CD4-positive, CD25-positive, alpha-beta regulatory T cell (primary cell): ENCODE measurements at regions not wholly inside any gene's neighbourhood (a gene's known extent, or its start where the extent isn't known, plus 50 kb on each side); places are given as distances from the start of the nearest gene placed in this dataset.
"Not testable (repeated sequence)": the region's sequence is repeated elsewhere in the genome, so short reads cannot be mapped to it uniquely, and the experiment has no call there.

Experiments used
- ATAC-seq, 2 donors: fragments of 150-1000 bp; cut with Tn5 transposase; one replicate each; pipeline ENCODE4 v1.10.0; 2021; ENCODE audit warnings: low read depth in 2 of 2, moderate number of reproducible peaks in 2 of 2, moderate library complexity in 1 of 2
- DNase-seq, 3 donors: peaks; one replicate each; pipeline versions ENCODE4 v3.0.0 to v3.0.0-alpha.2; 2012 to 2022; ENCODE audit warnings: mixed read lengths in 1 of 3
- H3K27ac ChIP-seq: one replicate; pipeline ENCODE4 v1.7.0; 2013; ENCODE audit warnings: mild to moderate bottlenecking, low read length; ENCODE audit not compliant: insufficient read depth, poor library complexity, severe bottlenecking
- H3K27me3 ChIP-seq: one replicate; pipeline ENCODE4 v1.7.0; 2013; ENCODE audit warnings: low read length; ENCODE audit not compliant: control insufficient read depth, insufficient read depth
- H3K36me3 ChIP-seq: one replicate; pipeline ENCODE4 v1.7.0; 2013; ENCODE audit warnings: mild to moderate bottlenecking, low read length, moderate library complexity; ENCODE audit not compliant: control insufficient read depth, insufficient read depth
- H3K4me1 ChIP-seq: 2 replicates; pipeline ENCODE4 v1.7.0; 2013; ENCODE audit warnings: mild to moderate bottlenecking, low read length; ENCODE audit not compliant: insufficient read depth, control insufficient read depth, poor library complexity, severe bottlenecking
- H3K4me3 ChIP-seq: one replicate; pipeline ENCODE4 v1.7.0; 2013; ENCODE audit warnings: low read depth, mild to moderate bottlenecking, low read length, moderate library complexity
- H3K9me3 ChIP-seq, 2 experiments: 1 replicate in 1 of 2; 2 replicates in 1 of 2; pipeline ENCODE4 v1.7.0; 2013; ENCODE audit warnings: low read length in 2 of 2, mild to moderate bottlenecking in 1 of 2, moderate library complexity in 1 of 2; ENCODE audit not compliant: control insufficient read depth in 2 of 2
- H3K27ac Mint-ChIP-seq, 3 donors: one replicate each; pipeline ENCODE4 v1.8.0; 2020 to 2022; ENCODE audit warnings: mild to moderate bottlenecking in 3 of 3, mixed read lengths in 3 of 3, moderate library complexity in 2 of 3
- H3K27me3 Mint-ChIP-seq: one replicate; pipeline ENCODE4 v1.8.0; 2022; ENCODE audit warnings: mild to moderate bottlenecking, mixed read lengths
- H3K36me3 Mint-ChIP-seq: one replicate; pipeline ENCODE4 v1.8.0; 2020; ENCODE audit warnings: mixed read lengths
- H3K4me1 Mint-ChIP-seq, 4 donors: one replicate each; pipeline ENCODE4 v1.8.0; 2020 to 2022; ENCODE audit warnings: mixed read lengths in 4 of 4, mild to moderate bottlenecking in 1 of 4
- H3K4me3 Mint-ChIP-seq, 4 donors: one replicate each; pipeline ENCODE4 v1.8.0; 2020 to 2022; ENCODE audit warnings: mild to moderate bottlenecking in 4 of 4, mixed read lengths in 4 of 4, moderate library complexity in 3 of 4
- H3K9me3 Mint-ChIP-seq, 7 donors: one replicate each; pipeline ENCODE4 v1.8.0; 2020 to 2022; ENCODE audit warnings: mixed read lengths in 7 of 7, mild to moderate bottlenecking in 3 of 7, moderate library complexity in 2 of 7

- H3K27ac Mint-ChIP-seq, result no peak overlapping the region
- H3K4me3 ChIP-seq, result no peak overlapping the region
- no peaks in the 10 kb centered on the region for H3K36me3 Mint-ChIP-seq
- H3K9me3 ChIP-seq, result no peaks in the 10 kb centered on the region
- no peaks in the 10 kb centered on the region for H3K4me1 ChIP-seq
- no peaks in the 10 kb centered on the region for H3K4me1 Mint-ChIP-seq
- H3K4me3 Mint-ChIP-seq, result no peak overlapping the region
- no peaks in the 10 kb centered on the region for H3K36me3 ChIP-seq
- H3K9me3 Mint-ChIP-seq, result no peaks in the 10 kb centered on the region
- DNase-seq, result no peak
- no peak overlapping the region for H3K27ac ChIP-seq
- no peak for ATAC-seq
- peaks cover 28% of the 10 kb centered on the region for H3K27me3 Mint-ChIP-seq
- peaks cover 10% of the 10 kb centered on the region for H3K27me3 ChIP-seq
Measured at GRCh38 chr3:152583963-152584362, 251.0 kb upstream of the P2RY1 start.

DNA sequence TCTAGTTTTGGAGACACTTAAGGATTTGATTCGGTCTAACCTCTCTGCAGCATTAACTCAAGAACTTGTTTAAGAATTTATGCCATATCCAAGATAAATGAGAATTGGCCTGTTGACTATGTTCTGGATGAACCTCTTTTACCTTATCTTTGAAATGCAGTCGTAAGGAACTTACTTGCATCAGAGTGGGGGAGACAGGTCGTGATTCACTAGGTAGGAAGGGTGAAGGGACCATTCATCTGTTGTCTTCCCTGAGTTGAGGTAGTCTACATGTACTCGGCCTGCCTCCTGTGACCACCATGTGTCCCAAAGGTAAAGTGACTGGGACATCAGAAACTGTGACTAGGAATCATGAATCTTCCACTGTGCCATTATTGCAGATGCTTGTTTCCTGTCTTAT lies 248.0 kb upstream of the P2RY1 start:
- H3K4me3 ChIP-seq, result no peak overlapping the region
- peaks cover 1% of the 10 kb centered on the region for H3K27me3 ChIP-seq
- H3K4me1 ChIP-seq, result no peaks in the 10 kb centered on the region
- no peaks in the 10 kb centered on the region for H3K36me3 ChIP-seq
- Mint-ChIP-seq H3K27ac (no peak overlapping the region), H3K27me3 (peaks cover 15% of the 10 kb centered on the region), H3K36me3 (no peaks in the 10 kb centered on the region), H3K4me3 (no peak overlapping the region), H3K9me3 (no peaks in the 10 kb centered on the region), H3K4me1 (no peaks in the 10 kb centered on the region)
- ATAC-seq (no peak), DNase-seq (no peak)
- no peaks in the 10 kb centered on the region for H3K9me3 ChIP-seq
- H3K27ac ChIP-seq, result no peak overlapping the region

DNA sequence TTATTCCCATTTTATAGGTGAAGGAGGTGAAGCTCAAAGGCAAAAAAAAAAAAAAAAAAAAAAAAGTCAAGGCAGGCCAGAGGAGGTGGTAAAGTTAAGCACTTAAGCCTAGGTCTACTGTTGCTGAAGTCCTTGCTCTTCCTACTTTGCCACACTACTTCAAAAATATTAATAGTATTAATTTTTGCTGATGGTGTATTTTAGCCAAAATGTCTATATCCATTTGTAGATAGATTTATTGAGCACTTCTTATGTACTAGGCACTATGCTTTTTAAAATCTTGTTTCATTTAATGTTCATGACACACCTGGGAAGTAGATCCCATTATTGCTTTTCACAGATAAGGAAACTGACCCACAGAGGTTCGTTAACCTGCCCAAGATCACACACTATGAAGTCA lies 247.1 kb upstream of the P2RY1 start:
- no peaks in the 10 kb centered on the region for H3K9me3 ChIP-seq

DNA sequence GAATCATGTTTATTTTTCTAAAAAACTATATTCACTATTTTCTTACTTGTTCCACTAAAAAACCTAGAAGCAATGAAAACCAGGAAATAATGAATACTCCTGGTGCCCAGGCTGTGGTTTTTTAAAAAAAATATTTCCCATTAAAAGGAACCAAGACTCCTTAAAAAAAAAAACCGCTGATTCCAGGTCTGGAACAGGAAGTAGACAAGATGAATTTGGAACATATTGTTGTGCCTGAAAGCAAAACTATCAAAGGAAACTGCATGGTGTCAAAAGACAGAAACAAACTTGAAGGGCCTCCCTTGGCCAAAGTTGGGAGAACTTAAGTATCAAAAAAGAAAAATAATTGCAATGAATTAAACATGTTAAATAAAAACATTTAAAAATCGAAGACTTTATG lies 245.3 kb upstream of the P2RY1 start:
- H3K4me3 Mint-ChIP-seq, result no peak overlapping the region
- H3K27me3 Mint-ChIP-seq, result peaks cover 12% of the 10 kb centered on the region
- no peaks in the 10 kb centered on the region for H3K36me3 Mint-ChIP-seq
- Histone ChIP-seq H3K4me1 (no peaks in the 10 kb centered on the region), H3K36me3 (no peaks in the 10 kb centered on the region), H3K4me3 (no peak overlapping the region), H3K27ac (no peak overlapping the region), H3K27me3 (peaks cover 3% of the 10 kb centered on the region), H3K9me3 (no peaks in the 10 kb centered on the region)
- ATAC-seq (no peak), DNase-seq (no peak)
- peaks cover 0 to 2% (median 0%) of the 10 kb centered on the region in 7 donors for H3K9me3 Mint-ChIP-seq
- no peak overlapping the region for H3K27ac Mint-ChIP-seq
- no peaks in the 10 kb centered on the region for H3K4me1 Mint-ChIP-seq

More for the DNA sequence above, 247.1 kb upstream of the P2RY1 start:
- Histone ChIP-seq H3K4me1 (no peaks in the 10 kb centered on the region), H3K27ac (no peak overlapping the region), H3K4me3 (no peak overlapping the region), H3K36me3 (no peaks in the 10 kb centered on the region), H3K27me3 (peaks cover 3% of the 10 kb centered on the region)
- Mint-ChIP-seq H3K4me1 (no peaks in the 10 kb centered on the region), H3K4me3 (no peak overlapping the region), H3K9me3 (no peaks in the 10 kb centered on the region), H3K27me3 (peaks cover 12% of the 10 kb centered on the region), H3K27ac (no peak overlapping the region), H3K36me3 (no peaks in the 10 kb centered on the region)
- ATAC-seq, result no peak
- DNase-seq, result no peak

DNA sequence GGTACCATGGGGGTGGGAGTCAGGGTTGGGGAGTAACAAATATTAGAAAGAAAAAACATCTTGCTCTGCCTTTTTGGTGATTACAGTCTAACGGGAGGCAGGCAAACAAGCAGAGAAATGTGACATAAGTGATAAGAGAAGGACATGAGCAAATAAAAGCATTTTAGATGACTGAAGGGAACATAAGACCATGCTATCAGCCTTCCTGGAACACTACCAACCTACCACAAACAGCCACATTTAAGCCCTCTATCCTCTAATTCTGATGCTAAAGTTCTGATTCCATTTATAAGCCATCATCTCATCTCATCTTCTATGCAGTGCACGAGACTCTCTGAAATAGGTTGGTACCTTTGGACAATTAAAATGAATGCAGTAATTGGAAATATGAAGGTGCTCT lies 243.4 kb upstream of the P2RY1 start:
- no peaks in the 10 kb centered on the region for H3K36me3 ChIP-seq
- no peak overlapping the region for H3K4me3 ChIP-seq
- Mint-ChIP-seq H3K36me3 (no peaks in the 10 kb centered on the region), H3K4me1 (peaks cover 0 to 10% (median 4%) of the 10 kb centered on the region in 4 donors), H3K27me3 (peaks cover 6% of the 10 kb centered on the region), H3K9me3 (peaks cover 0 to 2% (median 0%) of the 10 kb centered on the region in 7 donors), H3K27ac (no peak overlapping the region), H3K4me3 (no peak overlapping the region)
- no peak overlapping the region for H3K27ac ChIP-seq
- H3K27me3 ChIP-seq, result peaks cover 3% of the 10 kb centered on the region
- no peak for DNase-seq
- no peaks in the 10 kb centered on the region for H3K9me3 ChIP-seq
- H3K4me1 ChIP-seq, result no peaks in the 10 kb centered on the region
- ATAC-seq, result no peak

- DNase-seq, result no peak
- H3K27ac Mint-ChIP-seq, result no peak overlapping the region
Measured at GRCh38 chr3:152593242-152593641, 241.7 kb upstream of the P2RY1 start.

DNA sequence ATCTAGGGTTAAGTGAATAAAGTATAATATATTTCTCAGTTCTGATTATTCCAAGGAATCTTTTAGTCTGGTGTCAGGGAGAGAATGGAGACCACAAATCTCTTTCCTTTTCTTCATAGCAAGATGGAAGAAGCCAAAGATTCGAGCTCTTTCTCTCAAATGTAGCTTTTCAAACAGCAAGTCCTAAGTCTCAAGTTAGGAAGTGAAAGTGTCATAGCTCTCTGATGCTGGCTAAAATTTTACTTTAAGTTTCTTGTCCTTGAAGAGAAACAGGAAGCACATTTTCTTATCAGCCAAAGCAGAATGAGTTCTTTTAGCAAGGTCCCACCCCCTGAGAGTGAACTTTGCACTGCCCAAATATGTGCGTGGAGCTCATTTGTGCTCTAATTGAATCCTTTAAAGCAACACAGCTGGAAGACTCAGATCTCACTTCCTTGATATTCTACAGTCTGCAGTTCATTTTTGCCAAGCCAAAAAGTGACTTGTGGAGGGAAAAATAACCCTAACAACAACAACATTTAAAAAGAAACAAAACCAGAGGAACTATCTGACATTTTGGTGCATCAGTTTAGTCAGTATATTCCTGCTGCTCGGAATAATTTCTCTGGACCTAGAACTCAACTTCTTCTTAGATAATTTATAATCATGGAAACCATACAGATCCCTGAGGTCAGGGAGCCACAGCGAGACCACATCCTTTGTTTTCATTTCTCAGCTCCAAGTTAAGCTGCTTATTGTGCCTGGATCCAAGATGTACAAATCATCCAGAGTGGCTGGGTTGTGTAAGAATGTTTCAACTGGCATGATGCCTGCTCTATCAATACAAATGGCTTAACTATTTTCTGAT lies 238.7 kb upstream of the P2RY1 start:
- Mint-ChIP-seq H3K27me3 (peaks cover 6% of the 10 kb centered on the region), H3K36me3 (no peaks in the 10 kb centered on the region), H3K4me1 (peaks cover 0 to 19% (median 5%) of the 10 kb centered on the region in 4 donors), H3K4me3 (peak overlapping the region in 1 of 4 donors; percentile 22), H3K9me3 (peaks cover 0 to 2% (median 0%) of the 10 kb centered on the region in 7 donors), H3K27ac (peak overlapping the region; percentile 26 to 92 (median 57))
- no peaks in the 10 kb centered on the region for H3K9me3 ChIP-seq
- no peaks in the 10 kb centered on the region for H3K36me3 ChIP-seq
- H3K4me1 ChIP-seq, result no peaks in the 10 kb centered on the region
- H3K4me3 ChIP-seq, result no peak overlapping the region
- H3K27ac ChIP-seq, result no peak overlapping the region
- ATAC-seq (peak in 1 of 2 donors; percentile 40), DNase-seq (peak in 2 of 3 donors; percentile 4 to 63)
- H3K27me3 ChIP-seq, result peaks cover 3% of the 10 kb centered on the region

More at GRCh38 chr3:152593242-152593641, 241.7 kb upstream of the P2RY1 start:
- ATAC-seq, result no peak
- H3K27me3 Mint-ChIP-seq, result peaks cover 6% of the 10 kb centered on the region
- no peaks in the 10 kb centered on the region for H3K4me1 ChIP-seq
- peaks cover 3% of the 10 kb centered on the region for H3K27me3 ChIP-seq
- H3K9me3 ChIP-seq, result no peaks in the 10 kb centered on the region
- H3K9me3 Mint-ChIP-seq, result peaks cover 0 to 2% (median 0%) of the 10 kb centered on the region in 7 donors
- no peak overlapping the region for H3K27ac ChIP-seq
- H3K4me1 Mint-ChIP-seq, result peaks cover 0 to 19% (median 5%) of the 10 kb centered on the region in 4 donors
- H3K4me3 Mint-ChIP-seq, result no peak overlapping the region
- H3K36me3 ChIP-seq, result no peaks in the 10 kb centered on the region
- H3K4me3 ChIP-seq, result no peak overlapping the region
- H3K36me3 Mint-ChIP-seq, result no peaks in the 10 kb centered on the region

DNA sequence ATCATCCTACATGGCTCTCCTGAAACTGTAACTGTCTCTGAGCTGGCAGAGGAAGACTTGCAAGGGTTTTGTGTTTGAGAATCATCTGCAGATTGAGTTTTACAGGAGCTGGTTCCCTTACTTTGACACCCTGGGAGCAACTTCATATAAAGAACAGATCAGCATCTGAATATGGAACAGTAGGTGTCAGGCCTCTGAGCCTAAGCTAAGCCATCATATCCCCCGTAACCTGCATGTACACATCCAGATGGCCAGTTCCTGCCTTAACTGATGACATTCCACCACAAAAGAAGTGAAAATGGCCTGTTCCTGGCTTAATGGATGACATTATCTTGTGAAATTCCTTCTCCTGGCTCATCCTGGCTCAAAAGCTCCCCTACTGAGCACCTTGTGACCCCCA lies 238.1 kb upstream of the P2RY1 start:
- H3K4me3 Mint-ChIP-seq, H3K4me1 ChIP-seq, DNase-seq, H3K27ac ChIP-seq, H3K27me3 ChIP-seq, H3K4me3 ChIP-seq, H3K36me3 ChIP-seq, ATAC-seq, H3K36me3 Mint-ChIP-seq, H3K9me3 Mint-ChIP-seq, H3K27me3 Mint-ChIP-seq, H3K9me3 ChIP-seq: not testable (repeated sequence)
- peak overlapping the region in 2 of 3 donors; percentile 34 to 51 for H3K27ac Mint-ChIP-seq
- H3K4me1 Mint-ChIP-seq, result peaks cover 0 to 19% (median 5%) of the 10 kb centered on the region in 4 donors
